ENCODE measurements at regions not wholly inside any gene's neighbourhood (a gene's known extent, or its start where the extent isn't known, plus 50 kb on each side); places are given as distances from the start of the nearest gene placed in this dataset.

GRCh38 chr4:155487210-155487609 lies 110.4 kb upstream of the MAP9 start:
- H3K4me2 ChIP-seq (ENCODE audit: low read depth, low read length, poor library complexity, severe bottlenecking) = no peak overlapping the region
- H3K4me1 ChIP-seq (ENCODE audit: low read length) = peaks cover 38% of the 10 kb centered on the region

GRCh38 chr4:155481150-155481549 lies 104.4 kb upstream of the MAP9 start:
- Histone ChIP-seq H3K27me3 (ENCODE audit: low read length) (no peaks in the 10 kb centered on the region), H2AFZ (ENCODE audit: low read length) (0 out of 2 replicates have a peak overlapping the region, but pooled peaks have one; percentile 4), H3K9me2 (replicated peaks; ENCODE audit: insufficient read depth, low read length) (no peaks in the 10 kb centered on the region), H3K4me3 (ENCODE audit: low read length) (no peak overlapping the region), H3K9me3 (ENCODE audit: low read length) (no peaks in the 10 kb centered on the region), H3K27ac (ENCODE audit: low read length) (no peak overlapping the region), H3K4me1 (ENCODE audit: low read length) (peaks cover 25% of the 10 kb centered on the region), H3K36me3 (ENCODE audit: insufficient read depth, low read length) (no peaks in the 10 kb centered on the region), H3K79me2 (ENCODE audit: low read length) (no peaks in the 10 kb centered on the region), H3K4me2 (ENCODE audit: low read depth, low read length, poor library complexity, severe bottlenecking) (no peak overlapping the region), H4K20me1 (ENCODE audit: insufficient read depth, low read depth, low read length) (no peaks in the 10 kb centered on the region), H3K9ac (ENCODE audit: low read length) (no peak overlapping the region)
- DNase-seq = no peak

More at GRCh38 chr4:155487210-155487609, 110.4 kb upstream of the MAP9 start:
- Histone ChIP-seq H3K27ac (ENCODE audit: low read length) (no peak overlapping the region), H2AFZ (ENCODE audit: low read length) (peak overlapping the region; percentile 11; the same call in 1 of the 2 replicates), H3K9ac (ENCODE audit: low read length) (no peak overlapping the region), H3K9me3 (ENCODE audit: low read length) (no peaks in the 10 kb centered on the region), H3K27me3 (ENCODE audit: low read length) (no peaks in the 10 kb centered on the region), H3K9me2 (replicated peaks; ENCODE audit: insufficient read depth, low read length) (no peaks in the 10 kb centered on the region), H3K79me2 (ENCODE audit: low read length) (no peaks in the 10 kb centered on the region), H3K4me3 (ENCODE audit: low read length) (no peak overlapping the region), H4K20me1 (ENCODE audit: insufficient read depth, low read depth, low read length) (no peaks in the 10 kb centered on the region), H3K36me3 (ENCODE audit: insufficient read depth, low read length) (no peaks in the 10 kb centered on the region; the same call in 1 of the 2 replicates)
- DNase-seq = no peak

- Histone ChIP-seq H3K4me1 (ENCODE audit: low read length) (peaks cover 27% of the 10 kb centered on the region), H3K4me2 (ENCODE audit: low read depth, low read length, poor library complexity, severe bottlenecking) (no peak overlapping the region)
Measured at GRCh38 chr4:155479835-155480234, 103.1 kb upstream of the MAP9 start.

DNA sequence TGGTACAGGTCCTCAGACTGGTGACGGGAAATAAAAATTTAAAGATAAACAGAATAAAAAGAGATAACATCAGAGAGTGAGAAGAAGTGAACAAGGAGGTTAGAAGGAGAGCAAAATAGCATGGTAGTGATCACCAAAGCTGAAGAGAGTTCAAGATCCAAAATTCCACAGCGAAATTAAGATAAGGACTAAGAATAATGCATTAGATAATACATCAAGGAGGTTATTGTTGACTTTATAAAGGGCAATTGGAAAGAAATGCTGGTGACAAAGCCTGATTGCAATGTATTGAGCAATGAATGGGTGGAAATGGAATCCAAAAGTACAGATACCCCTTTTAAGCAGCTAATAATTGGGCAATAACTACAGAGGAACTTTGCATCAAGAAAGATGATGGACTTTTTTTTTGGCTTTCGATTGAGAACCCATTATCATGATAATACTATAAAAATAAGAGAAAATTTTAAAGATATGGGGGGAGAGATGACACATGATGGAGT lies 101.6 kb upstream of the MAP9 start:
- no peaks in the 10 kb centered on the region for H3K36me3 ChIP-seq (ENCODE audit: insufficient read depth, low read length)
- H2AFZ ChIP-seq (ENCODE audit: low read length) = peak overlapping the region; percentile 11; the same call in 1 of the 2 replicates
- no peak overlapping the region for H3K9ac ChIP-seq (ENCODE audit: low read length)
- peaks cover 22% of the 10 kb centered on the region for H3K4me1 ChIP-seq (ENCODE audit: low read length)
- H3K27me3 ChIP-seq (ENCODE audit: low read length) = no peaks in the 10 kb centered on the region
- no peak overlapping the region for H3K27ac ChIP-seq (ENCODE audit: low read length)
- no peaks in the 10 kb centered on the region for H3K9me2 ChIP-seq (replicated peaks; ENCODE audit: insufficient read depth, low read length)
- no peaks in the 10 kb centered on the region for H3K79me2 ChIP-seq (ENCODE audit: low read length)
- H3K9me3 ChIP-seq (ENCODE audit: low read length) = no peaks in the 10 kb centered on the region
- H4K20me1 ChIP-seq (ENCODE audit: insufficient read depth, low read depth, low read length) = no peaks in the 10 kb centered on the region
- no peak for DNase-seq
- no peak overlapping the region for H3K4me3 ChIP-seq (ENCODE audit: low read length)
- peak overlapping the region; percentile 2 for H3K4me2 ChIP-seq (ENCODE audit: low read depth, low read length, poor library complexity, severe bottlenecking)

More at GRCh38 chr4:155479835-155480234, 103.1 kb upstream of the MAP9 start:
- H3K9ac ChIP-seq (ENCODE audit: low read length) = no peak overlapping the region
- no peak overlapping the region for H2AFZ ChIP-seq (ENCODE audit: low read length)
- H3K79me2 ChIP-seq (ENCODE audit: low read length) = no peaks in the 10 kb centered on the region
- H3K9me2 ChIP-seq (replicated peaks; ENCODE audit: insufficient read depth, low read length) = no peaks in the 10 kb centered on the region
- H4K20me1 ChIP-seq (ENCODE audit: insufficient read depth, low read depth, low read length) = no peaks in the 10 kb centered on the region
- H3K9me3 ChIP-seq (ENCODE audit: low read length) = no peaks in the 10 kb centered on the region
- no peak overlapping the region for H3K27ac ChIP-seq (ENCODE audit: low read length)
- no peak overlapping the region for H3K4me3 ChIP-seq (ENCODE audit: low read length)
- no peak for DNase-seq
- no peaks in the 10 kb centered on the region for H3K27me3 ChIP-seq (ENCODE audit: low read length)
- no peaks in the 10 kb centered on the region for H3K36me3 ChIP-seq (ENCODE audit: insufficient read depth, low read length)

DNA sequence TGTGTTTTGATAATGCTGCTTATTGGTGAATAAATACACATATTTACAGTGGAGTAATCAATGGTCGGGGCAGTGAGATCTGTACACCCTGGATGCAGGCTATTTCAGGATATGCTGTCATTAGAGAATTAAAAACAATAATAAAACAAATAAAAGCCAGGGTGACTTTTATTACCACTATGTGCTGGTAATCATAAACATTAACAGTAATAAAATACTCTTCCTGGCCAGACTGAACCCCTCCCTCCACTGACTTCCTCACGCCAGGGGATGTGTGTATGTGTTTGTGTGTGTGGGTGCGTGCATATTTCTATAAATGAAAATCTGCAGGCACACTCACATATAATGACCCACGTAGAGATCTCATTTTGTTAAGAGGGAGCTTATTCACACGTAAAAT lies 98.0 kb upstream of the MAP9 start:
- Histone ChIP-seq H3K4me2 (ENCODE audit: low read depth, low read length, poor library complexity, severe bottlenecking) (no peak overlapping the region), H3K9me2 (replicated peaks; ENCODE audit: insufficient read depth, low read length) (no peaks in the 10 kb centered on the region), H3K4me1 (ENCODE audit: low read length) (peaks cover 30% of the 10 kb centered on the region), H3K9ac (ENCODE audit: low read length) (no peak overlapping the region), H3K27me3 (ENCODE audit: low read length) (no peaks in the 10 kb centered on the region; the same call in 1 of the 2 replicates), H3K36me3 (ENCODE audit: insufficient read depth, low read length) (no peaks in the 10 kb centered on the region; the same call in 1 of the 2 replicates), H2AFZ (ENCODE audit: low read length) (peak overlapping the region; percentile 7; the same call in 1 of the 2 replicates), H4K20me1 (ENCODE audit: insufficient read depth, low read depth, low read length) (no peaks in the 10 kb centered on the region), H3K27ac (ENCODE audit: low read length) (no peak overlapping the region), H3K9me3 (ENCODE audit: low read length) (no peaks in the 10 kb centered on the region), H3K79me2 (ENCODE audit: low read length) (no peaks in the 10 kb centered on the region), H3K4me3 (ENCODE audit: low read length) (no peak overlapping the region)
- DNase-seq = no peak

GRCh38 chr4:155473420-155474095 lies 96.8 kb upstream of the MAP9 start:
- H3K27ac ChIP-seq (ENCODE audit: low read length) = no peak overlapping the region
- DNase-seq = no peak
- no peak overlapping the region for H3K4me2 ChIP-seq (ENCODE audit: low read depth, low read length, poor library complexity, severe bottlenecking)
- H3K9me2 ChIP-seq (replicated peaks; ENCODE audit: insufficient read depth, low read length) = no peaks in the 10 kb centered on the region
- H4K20me1 ChIP-seq (ENCODE audit: insufficient read depth, low read depth, low read length) = no peaks in the 10 kb centered on the region
- H3K4me3 ChIP-seq (ENCODE audit: low read length) = no peak overlapping the region
- H2AFZ ChIP-seq (ENCODE audit: low read length) = peak overlapping the region; percentile 8
- no peaks in the 10 kb centered on the region for H3K9me3 ChIP-seq (ENCODE audit: low read length)
- no peaks in the 10 kb centered on the region for H3K79me2 ChIP-seq (ENCODE audit: low read length)
- H3K27me3 ChIP-seq (ENCODE audit: low read length) = no peaks in the 10 kb centered on the region; the same call in 1 of the 2 replicates
- no peak overlapping the region for H3K9ac ChIP-seq (ENCODE audit: low read length)
- H3K4me1 ChIP-seq (ENCODE audit: low read length) = peaks cover 33% of the 10 kb centered on the region
- no peaks in the 10 kb centered on the region; the same call in 1 of the 2 replicates for H3K36me3 ChIP-seq (ENCODE audit: insufficient read depth, low read length)

GRCh38 chr4:155468282-155468681 lies 91.5 kb upstream of the MAP9 start:
- no peaks in the 10 kb centered on the region for H3K79me2 ChIP-seq (ENCODE audit: low read length)
- no peak overlapping the region for H3K4me3 ChIP-seq (ENCODE audit: low read length)
- H3K4me2 ChIP-seq (ENCODE audit: low read depth, low read length, poor library complexity, severe bottlenecking) = no peak overlapping the region
- no peaks in the 10 kb centered on the region; the same call in 1 of the 2 replicates for H3K36me3 ChIP-seq (ENCODE audit: insufficient read depth, low read length)
- H2AFZ ChIP-seq (ENCODE audit: low read length) = no peak overlapping the region
- H3K9ac ChIP-seq (ENCODE audit: low read length) = no peak overlapping the region
- DNase-seq = no peak
- peaks cover 32% of the 10 kb centered on the region for H3K4me1 ChIP-seq (ENCODE audit: low read length)
- H3K27me3 ChIP-seq (ENCODE audit: low read length) = no peaks in the 10 kb centered on the region; the same call in 1 of the 2 replicates
- no peak overlapping the region for H3K27ac ChIP-seq (ENCODE audit: low read length)
- H3K9me3 ChIP-seq (ENCODE audit: low read length) = no peaks in the 10 kb centered on the region
- H3K9me2 ChIP-seq (replicated peaks; ENCODE audit: insufficient read depth, low read length) = no peaks in the 10 kb centered on the region
- no peaks in the 10 kb centered on the region for H4K20me1 ChIP-seq (ENCODE audit: insufficient read depth, low read depth, low read length)

- no peaks in the 10 kb centered on the region for H4K20me1 ChIP-seq (ENCODE audit: insufficient read depth, low read depth, low read length)
- peak overlapping the region; percentile 55; the same call in 1 of the 2 replicates for H2AFZ ChIP-seq (ENCODE audit: low read length)
- no peaks in the 10 kb centered on the region for H3K79me2 ChIP-seq (ENCODE audit: low read length)
- H3K4me1 ChIP-seq (ENCODE audit: low read length) = peaks cover 23% of the 10 kb centered on the region
- H3K9ac ChIP-seq (ENCODE audit: low read length) = no peak overlapping the region
- H3K36me3 ChIP-seq (ENCODE audit: insufficient read depth, low read length) = peaks cover 3% of the 10 kb centered on the region; the same call in 1 of the 2 replicates
- DNase-seq = no peak
- H3K27me3 ChIP-seq (ENCODE audit: low read length) = no peaks in the 10 kb centered on the region
- H3K27ac ChIP-seq (ENCODE audit: low read length) = no peak overlapping the region
- H3K4me2 ChIP-seq (ENCODE audit: low read depth, low read length, poor library complexity, severe bottlenecking) = no peak overlapping the region
- no peaks in the 10 kb centered on the region for H3K9me3 ChIP-seq (ENCODE audit: low read length)
- H3K9me2 ChIP-seq (replicated peaks; ENCODE audit: insufficient read depth, low read length) = no peaks in the 10 kb centered on the region
- H3K4me3 ChIP-seq (ENCODE audit: low read length) = no peak overlapping the region
Measured at GRCh38 chr4:155450676-155451075, 73.9 kb upstream of the MAP9 start.
